ENCODE measurements at regions not wholly inside any gene's neighbourhood (a gene's known extent, or its start where the extent isn't known, plus 50 kb on each side); places are given as distances from the start of the nearest gene placed in this dataset.

GRCh38 chr4:185088899-185089298 is 54.2 kb upstream of the SLC25A4 start:
- intact Hi-C loops (cut with DNase I), result no loop called here
- Histone ChIP-seq H3K27me3 (no peaks in the 10 kb centered on the region), H3K27ac (no peak overlapping the region), H3K4me3 (no peak overlapping the region), H3K36me3 (no peaks in the 10 kb centered on the region), H3K9me3 (no peaks in the 10 kb centered on the region), H3K4me1 (no peaks in the 10 kb centered on the region)
- TF ChIP-seq POLR2A (IDR thresholded peaks at IDR 0.05) (no peak), CTCF (IDR thresholded peaks at IDR 0.05) (no peak), POLR2AphosphoS5 (IDR thresholded peaks at IDR 0.05; ENCODE audit: insufficient read depth in 1 of 2, low read depth in 1 of 2) (no peak)
- DNase-seq (ENCODE audit: extremely low spot score in 2 of 2), result no peak

- H3K27ac ChIP-seq, result no peak overlapping the region
- H3K36me3 ChIP-seq, result no peaks in the 10 kb centered on the region
- no peaks in the 10 kb centered on the region for H3K4me1 ChIP-seq
- H3K4me3 ChIP-seq, result no peak overlapping the region
- TF ChIP-seq POLR2A (IDR thresholded peaks at IDR 0.05) (no peak), CTCF (IDR thresholded peaks at IDR 0.05) (no peak), POLR2AphosphoS5 (IDR thresholded peaks at IDR 0.05; ENCODE audit: insufficient read depth in 1 of 2, low read depth in 1 of 2) (no peak)
- intact Hi-C loops (cut with DNase I), result loop anchor here (5.0 kb wide), 1 partner anchor 43 kb away; no protein-coding TSS in a partner anchor
- H3K9me3 ChIP-seq, result no peaks in the 10 kb centered on the region
- DNase-seq (ENCODE audit: extremely low spot score in 2 of 2), result no peak
- no peaks in the 10 kb centered on the region for H3K27me3 ChIP-seq
Observed at GRCh38 chr4:185090592-185090991, 52.5 kb upstream of the SLC25A4 start.

GRCh38 chr4:185092535-185093197 is 50.4 kb upstream of the SLC25A4 start:
- intact Hi-C loops (cut with DNase I), result loop anchor here (5.0 kb wide), 1 partner anchor 45 kb away; no protein-coding TSS in a partner anchor
- no peaks in the 10 kb centered on the region for H3K9me3 ChIP-seq
- no peaks in the 10 kb centered on the region for H3K27me3 ChIP-seq
- H3K4me3 ChIP-seq, result no peak overlapping the region
- H3K36me3 ChIP-seq, result no peaks in the 10 kb centered on the region
- no peak for DNase-seq (ENCODE audit: extremely low spot score in 2 of 2)
- no peaks in the 10 kb centered on the region for H3K4me1 ChIP-seq
- TF ChIP-seq POLR2AphosphoS5 (IDR thresholded peaks at IDR 0.05; ENCODE audit: insufficient read depth in 1 of 2, low read depth in 1 of 2) (no peak), CTCF (IDR thresholded peaks at IDR 0.05) (no peak), POLR2A (IDR thresholded peaks at IDR 0.05) (no peak)
- no peak overlapping the region for H3K27ac ChIP-seq
